CD4-positive, alpha-beta T cell treated with Interleukin-17A for 4 hours (primary cell): ENCODE measurements at regions not wholly inside any gene's neighbourhood (a gene's known extent, or its start where the extent isn't known, plus 50 kb on each side); places are given as distances from the start of the nearest gene placed in this dataset.

Experiments used
- DNase-seq: peaks from one replicate; pipeline ENCODE4 v3.0.0-alpha.2; 2020; ENCODE audit warnings: mixed read lengths

DNA sequence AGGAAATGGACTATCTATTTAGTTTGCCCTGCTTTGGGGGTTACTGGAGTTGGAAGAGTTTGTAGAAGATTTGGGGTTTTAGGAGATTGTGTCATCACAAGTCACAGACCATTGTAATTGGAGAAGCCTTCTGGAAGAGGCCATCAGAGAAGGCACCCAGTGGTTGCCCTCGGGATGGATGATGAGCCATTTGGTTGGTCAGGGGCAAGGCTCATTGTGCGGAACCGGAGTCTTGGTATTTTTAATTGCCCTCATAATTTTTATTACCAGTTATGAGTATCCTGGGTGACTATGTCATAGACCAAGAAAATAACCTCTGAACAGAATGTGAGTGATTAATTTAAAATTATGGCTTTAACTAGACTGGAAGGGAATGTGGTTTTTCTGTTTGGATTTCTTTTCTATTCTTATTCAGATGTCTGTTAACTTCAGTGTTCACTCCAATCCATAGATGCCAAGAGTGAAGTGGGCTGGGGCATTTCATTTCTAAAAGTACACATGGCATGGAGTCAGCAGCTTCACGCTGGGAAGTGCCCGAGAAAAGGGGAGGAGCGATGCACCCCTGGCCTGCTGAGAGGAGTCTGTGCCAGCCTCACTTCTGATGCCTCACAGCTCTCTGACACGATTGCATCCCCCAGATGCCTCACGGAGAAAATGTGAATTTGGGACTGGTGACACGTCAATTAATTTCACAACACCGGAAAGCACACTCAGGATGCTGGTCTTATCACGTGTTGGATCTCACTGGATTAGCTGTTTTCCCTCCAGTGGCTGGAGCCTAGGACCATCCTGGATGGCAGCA, 225.6 kb upstream of the IGFBP3 start:
- no peak for DNase-seq

DNA sequence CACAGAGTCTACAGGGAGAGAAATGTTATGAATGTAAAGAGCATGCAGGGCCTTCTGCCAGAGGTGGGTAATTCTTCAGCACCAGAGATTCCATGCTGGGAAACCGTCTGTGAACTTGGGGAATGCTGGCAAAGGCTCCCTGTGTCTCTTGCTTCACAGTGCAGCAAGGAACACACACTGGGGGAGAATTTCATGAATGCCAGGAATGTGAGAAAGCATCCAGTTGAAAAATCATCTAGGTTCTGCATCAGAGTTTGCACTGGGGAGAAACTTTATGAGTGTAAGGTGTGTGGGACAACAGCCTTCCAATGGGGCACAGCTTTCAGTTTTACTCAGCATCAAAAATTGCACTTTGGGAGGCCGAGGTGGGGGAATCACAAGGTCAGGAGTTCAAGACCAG, 224.3 kb upstream of the IGFBP3 start:
- no peak for DNase-seq

DNA sequence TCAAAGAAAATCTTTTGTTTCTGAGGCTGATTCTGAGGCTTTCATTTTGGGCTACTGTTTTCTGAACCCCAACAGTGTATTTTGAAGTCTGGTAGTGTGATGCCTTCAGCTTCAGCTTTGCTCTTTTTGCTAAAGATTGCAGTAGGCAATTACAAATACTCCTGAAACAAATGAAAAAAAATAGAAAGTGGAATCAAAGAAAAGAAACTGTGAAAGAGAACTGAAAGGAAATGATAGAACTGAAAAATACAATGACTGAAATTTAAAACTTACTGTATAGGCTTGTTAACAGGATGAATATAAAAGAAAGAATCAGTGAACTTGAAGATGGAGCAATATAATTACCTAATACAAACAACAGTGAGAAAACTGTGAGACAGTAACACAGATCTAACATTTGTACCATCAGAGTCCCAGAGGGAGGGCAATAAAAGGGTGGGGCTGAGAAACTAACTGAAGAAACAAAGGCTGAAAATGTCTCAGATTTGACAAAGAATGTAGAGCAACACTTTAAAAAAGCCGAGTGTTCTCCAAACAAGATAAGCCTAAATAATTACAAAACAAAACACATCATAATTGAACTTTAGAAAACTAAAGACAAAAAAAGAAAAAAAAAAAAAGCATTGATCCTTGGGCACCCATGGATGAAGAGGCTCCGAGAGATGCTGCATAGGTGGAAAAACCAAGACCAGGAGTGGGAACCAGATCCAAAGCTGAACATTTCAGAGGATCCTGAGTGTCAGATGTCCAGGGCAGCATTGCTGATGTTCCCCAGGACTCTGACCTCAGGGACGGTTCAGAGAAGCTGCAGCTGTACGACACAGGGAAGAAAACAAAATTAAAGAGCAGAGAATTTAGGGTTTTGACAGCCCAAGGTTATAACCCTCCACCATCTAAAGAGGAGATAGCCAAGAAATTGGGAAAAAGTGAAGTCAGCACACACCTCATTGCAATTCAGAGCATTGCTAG, 223.2 kb upstream of the IGFBP3 start:
- no peak for DNase-seq

DNA sequence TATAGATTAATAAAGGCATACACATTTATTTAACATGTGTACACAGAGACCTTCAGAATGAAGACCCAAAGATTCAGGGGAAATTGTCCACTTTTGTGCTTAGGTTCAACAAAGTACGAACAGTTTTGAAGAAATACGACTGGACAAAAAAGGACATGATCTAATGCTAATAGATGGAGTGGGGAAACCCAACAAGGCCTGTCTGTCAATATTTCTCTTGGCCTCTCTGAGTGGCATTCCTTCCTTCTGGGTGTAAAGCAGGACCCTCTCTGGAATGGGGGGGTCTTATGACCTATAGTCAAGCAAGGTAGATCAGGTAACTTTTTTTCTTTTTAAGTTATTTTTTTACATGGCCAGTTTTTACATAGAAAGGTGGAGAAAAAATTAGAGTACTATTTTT, 222.3 kb upstream of the IGFBP3 start:
- no peak for DNase-seq

DNA sequence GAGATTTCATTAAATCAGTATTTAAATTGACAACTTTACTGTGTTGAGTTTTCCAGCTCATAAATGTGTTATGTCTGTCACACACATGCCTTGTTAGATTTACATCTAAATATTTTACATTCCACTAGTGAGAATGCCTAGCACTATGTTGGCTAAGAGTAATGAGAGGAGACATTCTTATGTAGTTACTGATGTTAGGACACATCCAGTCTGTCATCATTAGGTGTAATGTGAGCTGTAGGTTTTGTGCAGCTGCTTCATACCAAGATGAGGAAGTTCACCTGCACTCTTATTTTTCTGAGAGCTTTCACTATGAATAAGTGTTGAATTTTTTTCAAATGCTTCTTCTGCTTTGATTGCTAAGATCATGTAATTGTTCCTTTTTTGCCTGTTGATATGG, 218.0 kb upstream of the IGFBP3 start:
- DNase-seq, result no peak

DNA sequence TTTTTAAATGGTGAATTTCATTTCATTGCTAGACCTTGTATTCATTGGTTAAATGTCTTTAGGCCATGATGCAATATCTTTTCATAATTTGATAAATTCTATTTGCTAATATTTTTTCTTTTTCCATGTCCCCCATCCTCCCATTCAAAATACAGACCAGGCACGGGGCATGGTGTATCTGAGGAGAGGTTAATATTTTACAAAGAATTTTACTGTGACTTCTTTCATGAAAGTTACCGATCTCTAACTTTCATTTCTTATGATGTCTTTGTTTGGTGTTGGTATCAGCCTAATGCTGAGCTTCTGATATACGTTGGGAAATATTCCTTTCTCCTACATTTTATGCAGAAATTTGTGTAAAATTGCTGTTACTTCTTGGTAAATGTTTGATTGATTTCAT, 216.7 kb upstream of the IGFBP3 start:
- no peak for DNase-seq

DNA sequence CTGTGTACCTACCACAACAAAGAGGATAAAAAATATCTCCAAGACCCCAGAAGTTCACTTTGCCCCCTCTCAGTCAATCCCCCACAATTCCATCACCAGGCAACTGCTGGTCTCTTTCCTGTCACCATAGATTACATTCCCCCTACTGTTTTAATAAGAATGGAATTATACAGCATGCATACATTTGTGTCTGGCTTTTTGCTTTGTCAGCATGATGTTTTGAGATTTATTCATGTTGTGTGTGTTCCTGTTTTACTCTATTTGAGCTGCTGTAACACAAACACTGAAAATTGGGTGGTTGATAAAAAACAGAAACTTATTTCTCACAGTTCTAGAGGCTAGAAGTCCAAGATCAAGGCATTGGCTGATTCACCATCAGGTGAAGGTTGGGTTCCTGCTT, 214.5 kb upstream of the IGFBP3 start:
- no peak for DNase-seq

DNA sequence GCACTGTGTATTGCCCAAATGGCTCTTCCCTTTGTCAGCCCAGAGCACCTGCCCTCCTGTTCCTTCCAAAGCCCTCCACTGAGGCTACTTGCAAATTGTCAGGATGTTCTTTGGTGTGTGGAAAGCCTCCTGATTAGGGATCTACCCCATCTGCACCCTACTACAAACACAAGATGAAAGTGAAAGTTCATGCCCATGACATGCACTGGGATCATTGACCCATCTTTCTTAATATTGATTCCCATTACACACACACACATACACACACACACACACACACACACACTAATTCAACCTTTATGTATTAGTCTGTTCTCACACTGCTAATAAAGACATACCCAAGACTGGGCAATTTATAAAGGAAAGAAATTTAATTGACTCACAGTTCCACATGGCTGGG, 213.7 kb upstream of the IGFBP3 start:
- no peak for DNase-seq

DNA sequence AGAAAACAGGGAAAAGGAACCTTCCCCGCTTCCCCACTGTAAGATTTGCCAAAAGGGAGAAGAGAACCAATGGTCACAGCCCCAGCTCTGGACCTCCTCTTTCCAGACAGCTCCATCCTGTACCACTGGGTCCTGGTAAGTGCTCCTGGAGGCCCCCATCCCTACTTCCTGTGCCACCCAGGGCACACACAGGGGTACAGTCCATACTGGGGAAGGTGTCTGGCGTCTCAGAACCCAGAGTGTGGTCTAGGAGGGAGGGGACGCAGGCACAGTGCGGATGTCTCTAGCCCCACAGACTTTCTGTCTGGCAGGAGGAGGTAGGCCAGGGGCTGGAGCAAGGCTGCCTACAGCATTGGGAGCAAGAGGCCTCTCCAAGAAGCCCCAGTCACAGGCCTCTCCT, 213.3 kb upstream of the IGFBP3 start:
- no peak for DNase-seq

DNA sequence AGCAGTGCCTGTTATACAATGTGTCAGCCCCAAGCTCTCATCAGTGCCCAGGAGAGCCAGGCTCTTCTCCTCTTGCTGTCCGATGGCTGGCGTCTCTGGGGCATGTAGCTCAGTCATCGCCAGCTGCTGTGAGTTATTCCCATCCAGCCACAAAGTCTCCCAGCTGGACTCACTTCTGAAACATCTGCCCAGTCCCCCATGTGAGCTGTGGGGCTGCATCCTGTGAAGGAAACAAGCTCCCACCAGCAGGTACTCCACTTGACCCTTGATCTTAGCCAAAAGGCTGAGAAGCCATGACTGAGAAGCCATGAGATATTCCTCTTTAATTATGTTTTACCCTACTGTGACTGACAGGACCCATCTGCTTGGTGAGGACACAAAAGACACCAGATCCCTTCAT, 212.7 kb upstream of the IGFBP3 start:
- no peak for DNase-seq

DNA sequence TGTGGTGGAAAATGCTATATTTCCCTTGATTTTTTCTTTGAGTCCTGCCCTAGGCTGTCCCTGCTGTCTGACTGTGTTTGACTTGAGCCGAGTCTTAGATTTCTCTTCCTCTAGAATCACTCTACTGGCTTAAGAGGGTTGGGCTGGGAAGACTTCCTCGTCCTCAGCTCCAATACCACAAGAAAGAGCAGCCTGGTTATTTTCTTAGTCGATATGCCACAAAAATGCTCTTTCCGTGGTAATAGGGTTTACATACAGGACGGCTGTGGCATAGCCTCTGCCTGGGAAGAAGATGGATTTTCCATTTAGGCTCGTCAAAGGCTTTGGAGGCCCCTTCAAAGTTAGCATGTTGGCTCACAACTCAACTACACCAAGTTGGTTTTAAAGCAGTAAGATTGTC, 212.0 kb upstream of the IGFBP3 start:
- no peak for DNase-seq

DNA sequence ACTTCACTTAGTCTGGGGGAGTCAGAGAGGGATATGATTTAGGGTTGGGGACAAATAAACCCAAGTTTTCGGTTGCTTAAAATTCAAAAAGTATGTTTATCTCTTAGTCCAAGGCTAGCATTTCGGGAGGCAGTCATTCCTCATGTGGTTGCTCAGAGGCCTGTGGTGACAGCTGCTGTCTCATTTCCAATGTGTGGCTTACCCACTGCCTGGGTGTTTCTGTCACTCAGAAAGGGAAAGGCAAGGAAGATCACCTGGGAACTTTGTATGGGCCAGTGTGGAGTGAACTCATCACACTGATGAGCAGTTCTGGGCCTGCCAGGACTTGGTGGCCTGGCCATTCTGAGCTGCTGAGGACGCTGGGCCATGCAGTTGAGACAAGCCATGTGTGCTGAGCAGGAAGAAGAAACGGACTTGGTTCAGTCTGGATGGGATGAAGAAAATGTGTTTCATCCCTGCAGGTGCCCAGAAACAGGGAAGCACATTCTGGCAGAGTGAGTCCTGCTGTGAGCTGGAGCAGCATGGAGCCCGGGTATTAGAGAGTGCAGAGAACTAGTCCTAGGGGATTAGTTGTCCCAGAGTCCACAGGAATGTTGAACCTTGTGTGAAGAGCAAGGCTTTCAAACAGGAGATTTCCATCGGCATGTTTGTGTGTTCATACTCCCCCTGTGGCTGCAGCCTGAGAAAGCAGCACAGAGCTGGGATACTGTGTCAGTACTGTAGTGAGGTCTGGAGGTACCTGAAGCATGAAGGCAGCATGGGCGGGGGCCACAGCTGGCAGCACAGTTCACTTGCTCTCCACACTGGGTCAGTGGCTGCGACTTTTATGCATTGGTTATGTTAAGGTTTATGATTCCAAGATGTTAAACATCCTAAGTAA, 211.1 kb upstream of the IGFBP3 start:
- DNase-seq, result no peak

DNA sequence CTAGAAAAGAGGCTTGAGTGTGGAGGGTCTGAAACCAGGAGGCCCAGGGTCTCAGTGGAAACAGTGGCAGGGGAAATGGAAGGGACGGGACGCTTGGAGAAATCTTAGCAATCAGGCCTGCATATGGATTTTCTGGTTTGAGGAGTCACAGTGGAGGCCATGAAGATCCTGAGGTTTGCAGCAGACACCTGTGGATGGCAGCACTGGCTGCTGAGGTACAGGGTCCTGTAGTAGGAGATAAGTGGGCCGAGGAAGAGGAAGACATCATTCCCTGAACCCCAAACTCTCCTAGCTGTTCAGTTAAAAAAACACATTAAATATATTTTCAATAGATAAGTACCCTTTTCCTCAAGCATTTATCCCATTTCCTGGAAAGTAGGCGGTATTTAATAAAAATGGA, 208.8 kb upstream of the IGFBP3 start:
- no peak for DNase-seq

DNA sequence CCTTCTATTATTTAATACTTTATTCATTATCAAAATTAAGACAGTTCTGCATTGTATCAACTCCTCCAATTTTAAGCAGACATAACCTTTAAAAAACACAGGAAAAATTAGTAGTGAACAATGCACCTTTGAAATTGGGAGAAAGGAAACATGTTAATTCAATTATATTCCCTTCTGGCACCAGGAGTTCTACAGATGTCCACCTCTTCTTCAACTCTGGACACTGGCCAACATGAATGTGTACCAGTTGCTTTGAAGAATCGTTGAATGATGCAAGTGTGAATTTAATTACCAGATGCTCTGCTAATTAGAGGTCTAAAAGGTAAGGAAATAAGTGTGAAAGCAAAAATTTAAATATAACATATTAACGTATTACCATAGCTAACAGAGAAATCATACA, 206.7 kb upstream of the IGFBP3 start:
- no peak for DNase-seq

DNA sequence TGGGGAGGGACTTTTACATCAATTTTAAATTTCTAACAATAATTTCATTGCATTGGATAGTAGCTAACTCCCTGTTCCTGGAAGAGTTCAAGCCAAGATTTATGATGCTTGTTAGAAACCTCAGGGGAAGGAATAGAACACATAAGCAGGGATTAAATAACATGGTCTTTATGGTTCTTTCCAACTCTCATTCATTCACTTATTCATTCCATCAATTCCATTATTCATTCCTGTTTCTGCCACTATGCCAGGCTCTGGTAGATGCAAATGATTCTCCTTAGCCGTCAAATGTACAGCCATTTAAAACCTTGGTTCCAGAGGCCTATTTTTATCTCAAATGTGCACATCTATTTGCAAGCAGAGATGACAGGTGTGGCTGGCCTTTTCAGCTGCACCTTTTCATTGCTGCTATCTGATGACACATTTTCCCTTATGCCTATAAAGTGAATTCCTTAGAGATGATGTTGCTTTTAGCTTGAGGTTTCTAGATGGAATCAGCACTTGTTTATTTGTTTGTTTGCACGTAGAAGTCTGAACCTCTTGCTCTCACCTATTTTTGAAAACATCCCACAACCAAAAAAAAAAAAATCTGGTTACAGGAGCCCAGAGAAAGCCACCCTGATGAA, 205.7 kb upstream of the IGFBP3 start:
- no peak for DNase-seq

DNA sequence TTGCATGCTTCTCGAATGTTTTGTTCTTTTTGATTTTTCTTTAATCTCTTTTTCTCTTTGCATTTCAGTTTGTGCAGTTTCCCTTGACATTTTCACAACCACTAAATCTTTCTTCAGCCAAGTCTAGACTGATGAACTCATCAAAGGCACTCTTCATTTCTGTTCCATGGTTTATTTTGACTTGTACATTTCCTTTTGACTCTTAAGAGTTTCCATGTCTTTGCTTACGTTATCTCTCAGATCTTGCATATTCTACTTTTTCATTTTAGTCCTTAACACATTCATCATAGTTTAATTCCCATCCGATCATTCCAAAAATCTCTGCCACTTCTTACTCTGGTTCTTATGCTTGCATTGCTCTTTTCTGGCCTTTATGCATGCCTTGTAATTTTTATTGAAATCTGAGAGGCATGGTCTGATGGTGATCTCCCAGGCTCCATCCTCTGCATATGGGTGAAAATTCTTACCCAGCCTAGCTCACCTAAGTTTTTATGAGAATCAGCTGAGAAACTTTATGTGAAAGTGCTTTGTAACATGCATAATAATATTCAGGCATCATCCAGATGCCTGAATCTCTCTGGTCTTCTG, 202.8 kb upstream of the IGFBP3 start:
- no peak for DNase-seq

DNA sequence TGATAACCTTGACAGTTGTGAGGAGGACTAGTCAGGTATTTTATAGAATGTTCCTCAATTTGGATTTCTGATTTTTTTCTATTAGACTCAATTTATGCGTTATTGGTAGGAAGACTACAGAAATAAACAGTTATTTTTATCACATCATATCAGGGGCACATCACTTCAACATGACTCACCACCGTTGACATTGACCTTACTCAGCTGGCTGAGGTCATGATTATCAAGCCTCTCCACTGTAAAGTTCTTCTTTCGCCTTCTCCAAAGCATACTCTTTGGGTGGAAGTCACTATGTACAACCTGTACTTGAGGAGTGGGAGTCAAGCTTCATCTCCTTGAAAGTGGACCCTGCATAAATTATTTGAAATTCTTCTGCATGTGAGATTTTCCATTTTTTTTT, 194.3 kb upstream of the IGFBP3 start:
- no peak for DNase-seq

DNA sequence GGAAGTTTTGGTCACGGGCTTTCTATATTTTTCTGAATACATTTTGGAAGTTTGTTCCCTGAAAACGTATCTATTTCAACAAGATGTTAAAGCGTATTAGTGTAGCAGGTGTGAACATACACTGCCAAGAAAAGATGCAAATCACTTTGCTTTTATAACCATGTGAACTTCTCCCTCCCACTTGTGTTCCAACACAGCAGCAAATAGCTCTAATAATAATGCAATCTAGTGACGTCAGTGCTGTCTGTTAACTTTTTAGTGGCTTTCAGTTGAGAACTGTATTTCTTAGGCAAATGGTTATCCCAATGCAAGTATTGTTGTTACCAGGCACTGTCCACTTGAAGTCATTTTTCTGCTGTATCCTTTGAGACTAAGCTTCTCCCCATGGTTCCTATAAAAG, 188.4 kb upstream of the IGFBP3 start:
- no peak for DNase-seq

DNA sequence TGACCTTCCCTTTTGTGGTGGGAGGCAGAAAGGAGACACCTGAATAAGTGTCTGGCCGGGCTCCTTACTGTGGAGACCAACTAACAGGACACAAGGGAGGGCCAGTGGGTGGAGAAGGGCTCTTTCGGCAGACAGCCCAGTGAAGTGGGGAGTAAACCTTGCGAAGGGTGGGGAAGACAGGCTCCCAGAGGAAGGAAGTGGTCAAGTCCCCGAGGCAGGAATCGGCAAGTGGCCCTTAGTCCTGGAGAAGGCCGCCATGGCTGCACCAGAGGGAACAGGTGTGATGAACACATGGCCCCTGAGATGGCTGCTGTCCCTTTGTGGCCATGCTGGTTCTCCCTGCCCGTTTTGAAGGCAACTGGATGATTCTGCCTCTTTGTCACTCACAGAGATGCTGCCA, 187.2 kb upstream of the IGFBP3 start:
- DNase-seq, result no peak

DNA sequence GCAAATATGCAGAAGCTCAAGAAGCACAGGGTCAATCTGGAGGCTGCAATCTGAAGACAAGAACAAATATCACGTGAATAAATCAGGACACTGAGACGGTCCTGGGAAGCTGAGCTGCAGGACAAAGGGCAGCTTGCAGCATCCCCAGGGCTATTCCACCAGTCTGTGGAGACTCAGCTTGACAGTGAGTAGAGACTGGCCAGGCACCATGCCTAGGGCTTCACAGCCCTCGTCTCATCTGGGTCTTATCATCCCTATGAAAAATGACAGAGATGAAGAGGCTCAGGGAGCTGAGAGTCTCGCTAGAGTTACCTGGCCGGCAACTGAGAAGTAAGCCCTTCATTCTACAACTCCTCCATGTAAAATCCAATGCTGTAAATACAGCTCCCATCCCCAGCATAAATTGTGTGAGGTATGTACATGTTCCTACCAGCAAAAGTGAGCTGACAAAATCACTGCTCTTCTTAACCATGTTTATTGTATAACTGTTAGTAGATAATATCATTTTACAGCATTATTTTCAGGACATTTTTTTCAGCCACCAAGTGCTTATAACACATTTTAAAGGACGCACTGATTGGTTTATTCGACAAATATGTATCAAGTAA, 186.6 kb upstream of the IGFBP3 start:
- DNase-seq, result no peak

DNA sequence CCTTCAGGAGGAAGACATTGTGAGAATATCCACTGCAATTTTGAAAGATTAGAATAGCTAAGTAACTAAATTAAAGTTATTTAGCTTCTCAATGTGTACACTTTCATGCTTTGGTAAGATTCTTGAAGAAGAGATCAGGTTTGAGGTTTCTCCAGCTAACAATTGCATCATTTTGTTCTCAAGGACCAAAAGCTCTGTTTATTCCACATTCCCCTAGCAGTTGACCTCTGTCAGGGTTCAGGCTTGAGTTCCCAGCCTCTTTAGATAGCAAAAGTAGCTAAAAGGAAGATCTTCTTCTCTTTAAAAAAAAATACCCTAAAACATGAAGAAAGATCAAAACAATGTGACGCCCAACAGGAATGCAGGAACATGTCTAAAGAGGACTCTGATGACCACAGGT, 179.4 kb upstream of the IGFBP3 start:
- no peak for DNase-seq

DNA sequence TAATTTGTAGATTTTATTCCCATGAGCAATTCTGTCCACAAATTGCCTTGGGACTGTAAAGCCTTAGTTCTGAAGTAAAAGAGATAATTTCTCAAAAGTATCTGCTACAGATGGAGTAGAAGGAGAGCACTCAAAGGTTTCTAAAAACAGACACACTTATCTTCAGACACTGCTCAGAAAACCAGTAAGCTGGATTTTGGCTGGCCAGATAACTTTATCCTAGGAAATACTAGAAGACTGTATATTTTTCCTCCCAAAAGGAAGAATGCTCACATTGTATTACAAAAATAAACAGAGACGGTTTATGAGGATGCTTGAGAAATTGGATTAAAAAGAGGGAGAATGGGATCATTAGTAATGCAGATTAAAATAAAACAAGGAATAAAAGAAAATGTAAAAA, 178.0 kb upstream of the IGFBP3 start:
- DNase-seq, result no peak
